ENCODE measurements at regions not wholly inside any gene's neighbourhood (a gene's known extent, or its start where the extent isn't known, plus 50 kb on each side); places are given as distances from the start of the nearest gene placed in this dataset.

GRCh38 chr15:66898656-66899386 lies 166.6 kb upstream of the SMAD3 start:
- TF ChIP-seq, protein P1, sequence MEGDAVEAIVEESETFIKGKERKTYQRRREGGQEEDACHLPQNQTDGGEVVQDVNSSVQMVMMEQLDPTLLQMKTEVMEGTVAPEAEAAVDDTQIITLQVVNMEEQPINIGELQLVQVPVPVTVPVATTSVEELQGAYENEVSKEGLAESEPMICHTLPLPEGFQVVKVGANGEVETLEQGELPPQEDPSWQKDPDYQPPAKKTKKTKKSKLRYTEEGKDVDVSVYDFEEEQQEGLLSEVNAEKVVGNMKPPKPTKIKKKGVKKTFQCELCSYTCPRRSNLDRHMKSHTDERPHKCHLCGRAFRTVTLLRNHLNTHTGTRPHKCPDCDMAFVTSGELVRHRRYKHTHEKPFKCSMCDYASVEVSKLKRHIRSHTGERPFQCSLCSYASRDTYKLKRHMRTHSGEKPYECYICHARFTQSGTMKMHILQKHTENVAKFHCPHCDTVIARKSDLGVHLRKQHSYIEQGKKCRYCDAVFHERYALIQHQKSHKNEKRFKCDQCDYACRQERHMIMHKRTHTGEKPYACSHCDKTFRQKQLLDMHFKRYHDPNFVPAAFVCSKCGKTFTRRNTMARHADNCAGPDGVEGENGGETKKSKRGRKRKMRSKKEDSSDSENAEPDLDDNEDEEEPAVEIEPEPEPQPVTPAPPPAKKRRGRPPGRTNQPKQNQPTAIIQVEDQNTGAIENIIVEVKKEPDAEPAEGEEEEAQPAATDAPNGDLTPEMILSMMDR (IDR thresholded peaks at IDR 0.05) = no peak
- no peak for TF ChIP-seq POLR2A (IDR thresholded peaks at IDR 0.05)
- TF ChIP-seq POLR2AphosphoS5 (IDR thresholded peaks at IDR 0.05) = no peak
